NCI-H226 (cell line): ENCODE measurements at regions not wholly inside any gene's neighbourhood (a gene's known extent, or its start where the extent isn't known, plus 50 kb on each side); places are given as distances from the start of the nearest gene placed in this dataset.

Experiments used
- DNase-seq: peaks from one replicate; pipeline ENCODE4 v3.0.0-alpha.2; 2015

DNA sequence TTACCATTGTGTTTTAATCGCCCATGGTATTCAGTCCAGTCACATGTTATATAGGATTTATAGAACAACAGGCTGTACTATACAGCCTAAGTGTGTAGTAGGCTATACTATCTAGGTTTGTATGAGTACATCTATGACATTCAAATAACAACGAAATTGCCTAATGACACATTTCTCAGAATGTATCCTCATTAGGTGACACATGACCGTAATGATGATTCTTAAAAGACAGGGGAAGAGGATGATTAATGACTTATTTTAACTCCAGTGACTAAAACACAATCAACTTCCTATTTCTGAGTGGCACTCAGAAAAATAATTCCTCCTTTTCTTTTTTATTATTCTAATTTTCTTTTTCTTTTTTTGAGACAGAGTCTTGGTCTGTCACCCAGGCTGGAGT, 63.0 kb upstream of the ACSL3 start:
- no peak for DNase-seq

- no peak for DNase-seq
Observed at GRCh38 chr2:222798528-222798927, 62.3 kb upstream of the ACSL3 start.

DNA sequence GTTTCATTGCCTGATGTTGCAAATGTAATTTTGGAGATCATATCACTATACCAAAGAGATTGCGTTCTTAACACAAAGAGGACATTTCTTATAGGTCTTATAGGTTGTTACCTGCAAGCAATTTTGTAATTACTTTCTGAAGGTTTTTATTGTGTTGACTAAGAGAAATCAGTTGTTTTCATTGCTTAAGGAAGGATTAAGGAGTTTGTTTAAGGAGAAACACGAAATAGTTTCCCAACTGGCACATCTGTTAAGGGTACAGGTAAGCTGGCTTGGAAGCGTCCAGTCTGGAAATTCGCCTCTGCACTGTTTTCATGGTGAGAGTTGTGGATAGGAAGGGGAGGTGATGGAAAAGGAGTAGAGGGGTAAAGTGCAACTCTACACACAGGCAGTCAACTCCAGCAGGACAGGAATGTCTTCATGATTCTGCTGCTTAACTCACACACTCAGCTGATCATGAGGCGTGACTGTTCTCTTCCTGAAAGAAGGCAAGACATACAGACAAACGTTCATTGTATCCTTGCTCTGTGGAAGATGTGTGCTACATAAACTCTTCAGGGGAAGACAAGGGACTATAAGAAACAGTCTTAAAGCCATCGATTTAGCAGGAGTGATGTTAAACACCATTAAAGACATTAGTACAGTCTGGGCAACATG, 61.4 kb upstream of the ACSL3 start:
- DNase-seq = no peak

GRCh38 chr2:222802514-222803196, 58.2 kb upstream of the ACSL3 start:
- DNase-seq = no peak

- DNase-seq = no peak
Observed at GRCh38 chr2:222804351-222804750, 56.5 kb upstream of the ACSL3 start.

GRCh38 chr2:222805591-222806304, 55.1 kb upstream of the ACSL3 start:
- no peak for DNase-seq

DNA sequence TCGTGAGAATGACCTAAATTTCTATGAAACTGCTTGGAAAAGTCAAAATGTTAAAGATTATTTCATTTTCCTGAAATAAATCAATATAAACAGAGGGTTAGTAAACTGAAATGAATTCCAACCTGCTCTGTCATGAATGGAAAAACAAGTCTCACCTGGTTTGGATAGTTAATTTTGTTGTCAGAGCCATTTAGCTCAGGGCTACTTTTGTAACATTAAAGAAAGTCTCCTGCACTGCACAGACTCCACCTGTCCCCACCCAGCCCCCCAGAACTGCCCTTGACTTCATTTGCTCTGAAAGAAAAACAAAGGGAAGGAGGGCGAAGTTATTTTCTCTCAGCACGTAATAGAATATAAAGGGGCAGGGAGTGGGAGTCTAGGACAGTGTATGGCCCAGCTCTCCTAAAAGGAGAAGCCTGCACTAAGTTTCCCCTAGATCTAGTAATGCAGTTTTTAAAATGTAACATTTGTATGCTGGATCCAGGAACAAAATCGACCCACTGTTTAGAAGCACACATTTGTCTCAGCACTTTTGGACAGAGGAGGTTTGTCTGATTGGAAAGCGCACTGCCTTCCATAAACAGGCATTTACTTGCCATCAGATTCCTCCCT, 54.2 kb upstream of the ACSL3 start:
- no peak for DNase-seq

- no peak for DNase-seq
Observed at GRCh38 chr2:222807431-222807830, 53.4 kb upstream of the ACSL3 start.

DNA sequence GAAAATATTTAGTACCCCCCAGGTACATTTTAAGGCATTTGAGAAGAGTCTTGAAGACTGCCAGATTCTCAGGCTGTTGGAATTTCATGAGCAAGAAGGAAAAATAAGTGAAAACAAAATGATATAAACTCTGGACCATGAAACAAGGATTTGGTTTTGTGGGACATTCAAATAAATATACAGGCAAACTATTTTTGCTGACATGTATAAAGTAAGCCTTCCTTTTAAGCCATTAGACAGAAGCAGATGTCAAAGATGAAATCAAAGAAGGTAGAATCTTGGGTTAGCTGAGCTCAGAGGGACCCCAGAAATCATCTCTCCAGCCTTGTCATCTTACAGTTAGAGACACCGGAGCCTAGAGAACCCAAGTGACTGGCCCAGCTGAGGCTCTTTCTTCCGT, 51.3 kb upstream of the ACSL3 start:
- DNase-seq = no peak

DNA sequence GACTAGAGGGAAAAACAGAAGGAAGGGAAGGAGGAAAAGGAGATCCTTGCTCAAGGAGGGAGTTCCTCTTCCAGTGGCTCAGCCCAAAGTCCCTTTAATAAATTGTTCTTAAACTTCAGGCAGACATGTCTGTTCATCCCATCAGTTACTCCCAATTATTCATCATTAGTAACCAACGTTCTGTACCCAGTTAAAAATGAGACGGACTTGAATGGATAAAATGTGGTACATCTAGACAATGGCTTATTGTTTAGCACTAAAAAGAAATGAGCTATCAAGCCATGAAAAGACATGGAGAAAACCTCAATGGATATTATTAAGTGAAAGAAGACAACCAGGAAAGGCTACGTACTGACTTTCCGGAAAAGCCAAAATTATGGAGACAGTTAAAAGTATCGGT, 50.8 kb upstream of the ACSL3 start:
- DNase-seq = no peak
